GM19468 (cell line): ENCODE measurements at regions not wholly inside any gene's neighbourhood (a gene's known extent, or its start where the extent isn't known, plus 50 kb on each side); places are given as distances from the start of the nearest gene placed in this dataset.

Experiments used
- ATAC-seq: cut with Tn5 transposase; IDR thresholded peaks from one replicate; pipeline ENCODE4 v1.9.1; 2021; ENCODE audit warnings: mild to moderate bottlenecking, moderate library complexity, moderate number of reproducible peaks; ENCODE audit not compliant: unreplicated experiment; ENCODE audit errors: extremely low read depth

DNA sequence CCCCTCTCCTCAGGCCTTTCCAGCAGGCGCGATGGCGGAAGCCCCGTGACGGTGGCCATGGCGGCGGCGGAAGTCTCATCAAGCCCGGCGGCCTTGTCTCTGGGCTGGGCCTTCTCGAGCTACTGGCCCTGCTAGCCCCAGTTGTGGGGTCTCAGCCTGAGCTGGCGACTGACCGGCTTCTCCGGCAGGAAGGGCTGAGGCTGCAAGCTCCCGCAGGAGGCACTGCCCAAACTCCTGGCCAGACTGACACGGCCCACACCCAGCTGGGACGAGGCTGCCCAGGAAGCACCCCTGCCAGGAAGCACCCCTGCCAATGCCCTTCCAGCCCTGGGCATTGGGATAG, 88.5 kb upstream of the ANKH start:
- ATAC-seq: no peak

DNA sequence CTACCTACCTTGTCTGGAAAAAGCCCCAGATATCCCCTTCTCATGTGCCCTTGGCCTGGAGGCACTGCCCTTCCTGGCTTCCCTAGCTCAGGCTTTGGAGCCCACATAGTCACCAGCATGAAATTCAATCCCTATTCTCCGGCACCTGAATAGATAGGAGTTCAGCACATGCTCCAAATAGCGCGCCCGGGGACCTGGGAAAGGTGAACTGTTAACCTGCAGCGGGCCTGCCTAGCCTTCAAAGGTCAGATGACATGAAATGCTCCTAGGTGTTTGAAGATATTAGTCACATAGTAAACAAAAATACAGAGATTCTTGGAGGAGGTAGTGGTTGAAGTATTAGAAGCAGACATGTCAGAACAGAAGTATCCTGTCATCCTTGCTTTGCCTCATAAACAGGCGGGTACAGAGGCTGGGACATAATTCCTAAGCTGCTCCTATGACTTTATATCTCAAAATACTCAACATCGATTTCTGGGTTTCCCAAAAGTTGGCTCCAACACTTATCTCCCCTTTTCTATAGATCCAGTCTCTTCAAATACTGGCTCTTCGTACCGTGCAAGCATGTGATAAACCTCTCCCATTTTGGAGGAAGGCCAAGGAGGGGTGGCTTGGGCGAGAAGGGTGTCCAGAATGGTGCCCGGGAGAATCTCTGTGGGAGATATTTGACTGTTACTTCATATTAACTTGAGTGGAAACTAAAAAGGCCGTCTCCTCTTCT, 88.0 kb upstream of the ANKH start:
- no peak for ATAC-seq

DNA sequence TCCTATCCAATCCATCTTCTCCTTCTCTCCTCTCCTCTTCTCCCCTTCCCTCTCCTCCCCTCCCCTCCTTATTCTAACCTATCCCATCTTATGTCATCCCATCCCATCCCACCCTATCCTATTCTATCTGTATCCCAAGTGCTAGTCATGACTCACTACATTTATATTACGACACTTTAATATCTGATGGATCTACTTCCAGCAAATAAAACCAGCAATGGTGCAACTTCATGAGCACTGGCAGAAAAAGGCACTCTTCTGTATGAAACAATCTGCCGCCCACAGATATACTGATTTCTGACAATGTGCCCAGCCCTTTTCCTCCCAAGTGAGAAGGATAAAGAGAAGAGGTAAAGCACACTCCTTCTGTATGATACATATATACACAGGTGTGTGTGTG, 86.6 kb upstream of the ANKH start:
- no peak for ATAC-seq

DNA sequence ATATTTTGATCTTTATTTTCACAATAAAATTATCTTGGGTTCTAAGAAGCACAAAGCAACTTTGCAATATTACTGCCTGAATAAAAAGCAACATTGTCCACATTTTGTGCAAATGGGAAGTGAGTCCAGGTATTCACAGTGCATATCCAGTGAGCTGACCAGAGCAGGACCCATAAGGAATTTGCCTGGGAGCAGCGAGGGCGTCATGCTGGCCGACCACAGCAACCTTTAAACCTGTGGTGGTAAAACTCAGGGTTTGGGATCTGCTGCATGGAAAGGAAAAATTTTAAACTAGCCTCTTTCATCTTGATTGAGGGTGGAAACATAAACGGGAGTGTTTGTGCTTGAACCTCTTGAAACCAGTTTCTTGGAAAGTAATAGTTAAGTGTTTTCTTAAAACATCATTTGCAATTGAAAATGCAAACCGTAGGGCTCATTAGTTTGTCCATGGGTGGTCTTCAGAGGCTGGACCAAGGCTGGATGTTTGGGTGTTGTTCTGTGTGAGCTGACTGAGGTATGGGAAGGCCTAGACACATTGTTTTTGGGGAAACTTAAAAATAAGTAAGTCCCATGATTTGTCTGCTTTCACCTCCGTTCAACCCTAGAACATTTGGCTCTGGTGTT, 85.0 kb upstream of the ANKH start:
- ATAC-seq: no peak

DNA sequence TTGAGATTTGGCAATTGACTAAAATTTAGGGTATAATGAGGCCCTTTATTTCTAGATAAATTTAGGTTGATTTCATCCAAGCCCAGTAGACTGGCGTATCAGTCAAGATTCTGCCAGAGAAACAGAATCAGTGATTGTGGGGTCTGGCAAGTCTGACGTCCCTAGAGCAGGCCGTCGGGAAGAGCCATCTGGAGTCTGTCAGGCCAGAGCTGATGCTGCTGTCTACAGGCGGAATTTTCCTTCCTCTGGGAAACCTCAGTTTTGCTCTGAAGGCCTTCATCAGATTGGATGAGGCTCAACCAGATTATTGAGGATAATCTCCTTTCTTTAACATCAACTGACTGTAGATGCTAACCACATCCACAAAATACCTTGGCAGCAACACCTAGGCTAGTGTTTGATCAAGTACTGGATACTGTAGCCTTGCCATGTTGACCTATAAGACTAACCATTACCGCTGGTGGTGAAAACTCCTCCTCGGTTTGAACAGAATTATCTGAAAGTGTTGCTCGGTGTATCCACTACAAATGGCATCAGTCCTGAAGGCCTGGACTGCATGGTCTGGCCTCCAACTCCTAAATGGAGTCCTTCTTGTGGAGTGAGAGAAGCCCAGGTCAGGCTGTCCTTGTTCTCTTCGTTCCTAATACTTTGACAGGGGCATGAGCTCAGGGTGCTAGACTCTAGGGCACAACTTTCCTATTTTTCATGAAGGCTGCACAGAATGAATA, 83.2 kb upstream of the ANKH start:
- no peak for ATAC-seq

DNA sequence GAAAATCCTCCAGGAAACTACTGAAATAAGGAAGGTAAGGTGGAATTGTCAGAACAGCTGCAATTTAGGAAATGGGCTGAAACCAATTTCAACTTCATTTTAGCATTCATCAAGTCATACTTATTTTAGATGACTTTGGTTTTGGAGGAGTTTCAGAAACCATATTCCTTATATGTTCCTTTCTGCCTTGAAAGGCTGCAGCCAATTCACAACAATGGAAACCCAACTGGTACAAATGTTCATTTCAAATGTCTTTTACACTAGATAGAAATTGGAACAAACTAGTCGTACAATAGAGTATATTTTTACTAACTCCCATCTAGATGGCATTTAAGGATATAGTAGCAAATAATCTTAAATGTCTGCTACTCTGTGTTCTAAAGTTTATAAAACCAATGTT, 82.6 kb upstream of the ANKH start:
- ATAC-seq: no peak

DNA sequence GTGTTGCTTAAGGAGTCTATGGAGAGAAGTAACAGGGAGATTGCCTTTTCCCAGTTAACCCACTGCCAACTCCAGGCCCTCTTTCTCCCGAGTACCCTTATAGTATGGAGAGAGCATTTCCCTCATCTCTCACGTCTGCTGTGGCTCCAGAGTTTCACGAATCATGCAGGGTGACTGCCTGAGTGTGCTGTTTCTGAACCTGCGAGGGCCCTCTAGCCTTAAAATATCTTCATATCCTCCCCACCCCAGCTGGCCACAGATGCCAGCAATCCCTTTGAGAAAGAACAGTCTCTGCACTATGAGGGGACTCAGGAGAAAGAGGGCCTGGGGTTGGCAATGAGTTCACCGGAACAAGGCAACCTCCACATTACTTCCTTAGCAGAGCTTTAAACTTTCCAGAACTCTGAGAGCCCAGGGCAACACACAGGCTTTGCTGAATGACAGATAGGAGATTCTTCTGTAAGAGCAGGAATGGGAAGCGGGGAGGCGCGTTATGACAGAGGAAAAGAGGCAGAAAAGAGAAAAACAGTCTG, 81.6 kb upstream of the ANKH start:
- ATAC-seq: no peak

DNA sequence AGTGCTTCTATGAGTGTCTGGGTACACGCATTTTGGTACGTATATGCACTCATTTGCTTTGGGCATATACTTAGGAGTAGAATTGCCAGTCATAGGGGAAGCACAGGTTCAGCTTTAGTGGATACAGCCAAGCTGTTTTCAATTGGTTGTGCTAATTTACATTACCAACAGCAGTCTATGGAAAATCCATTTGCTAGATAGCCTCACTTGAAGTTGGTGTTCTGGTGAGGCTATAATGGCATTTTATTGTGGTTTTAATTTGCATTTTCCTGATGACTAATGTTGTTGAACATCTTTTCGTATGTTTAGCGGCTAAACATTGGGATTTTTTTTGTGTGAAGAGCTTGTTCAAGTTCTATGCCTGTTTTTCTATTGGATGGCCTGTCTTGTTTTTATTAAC, 76.8 kb upstream of the ANKH start:
- ATAC-seq: no peak

DNA sequence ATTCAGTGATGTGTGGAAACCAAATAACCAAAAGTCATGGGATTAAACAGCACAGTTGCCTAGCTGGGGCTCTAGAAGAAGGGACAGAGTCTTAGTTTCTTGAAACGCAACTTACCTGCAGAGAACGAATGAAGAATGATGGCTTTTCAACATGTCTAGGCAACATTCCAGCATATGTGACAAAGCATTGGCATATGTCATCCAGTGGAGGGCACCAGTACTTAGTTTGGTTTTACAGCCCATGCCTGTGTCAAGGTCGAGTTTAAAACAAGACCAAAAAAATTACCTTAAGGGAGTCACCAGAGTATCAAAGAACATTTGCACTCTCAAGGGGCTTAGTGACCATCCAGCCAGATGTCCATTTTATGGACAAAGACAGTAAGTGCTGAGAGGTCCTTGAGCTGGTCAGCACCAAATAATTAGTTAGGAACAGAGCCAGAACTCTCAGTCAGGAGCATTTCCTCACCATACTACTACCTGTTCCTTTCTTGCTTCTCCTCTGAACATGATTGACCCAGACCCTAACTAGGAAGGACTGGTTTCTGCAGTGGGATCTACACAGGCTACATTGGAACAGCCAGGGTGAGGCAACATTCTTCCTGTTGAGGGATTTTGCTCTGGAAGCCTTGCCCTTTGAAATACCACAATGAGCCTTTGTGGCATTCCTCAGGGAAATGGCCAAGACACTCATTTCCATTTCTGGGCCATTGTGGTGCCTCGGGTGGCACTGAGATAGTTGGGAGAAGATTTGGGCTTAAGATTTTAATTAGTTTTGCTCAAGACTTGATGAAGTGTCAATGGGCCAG, 75.4 kb upstream of the ANKH start:
- ATAC-seq: peak; percentile 51

DNA sequence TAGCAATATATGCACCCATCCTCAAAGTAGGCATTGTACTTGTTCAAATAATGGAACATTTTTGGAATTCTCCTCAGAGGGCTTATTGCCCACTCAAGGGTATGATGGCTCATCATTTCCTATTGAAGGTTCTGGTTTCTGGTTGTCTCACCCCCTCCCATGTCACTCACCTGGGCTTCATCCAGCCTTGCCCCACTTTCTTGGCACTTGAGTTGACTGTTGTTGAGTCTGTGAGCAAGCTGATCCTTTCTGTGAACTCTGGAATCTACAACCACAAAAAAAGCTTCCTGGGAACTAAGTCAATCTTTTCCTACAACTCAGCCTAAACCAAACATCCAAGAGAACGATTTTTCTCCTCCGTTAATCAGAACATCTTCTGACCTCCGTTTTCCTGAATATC, 73.9 kb upstream of the ANKH start:
- ATAC-seq: no peak

DNA sequence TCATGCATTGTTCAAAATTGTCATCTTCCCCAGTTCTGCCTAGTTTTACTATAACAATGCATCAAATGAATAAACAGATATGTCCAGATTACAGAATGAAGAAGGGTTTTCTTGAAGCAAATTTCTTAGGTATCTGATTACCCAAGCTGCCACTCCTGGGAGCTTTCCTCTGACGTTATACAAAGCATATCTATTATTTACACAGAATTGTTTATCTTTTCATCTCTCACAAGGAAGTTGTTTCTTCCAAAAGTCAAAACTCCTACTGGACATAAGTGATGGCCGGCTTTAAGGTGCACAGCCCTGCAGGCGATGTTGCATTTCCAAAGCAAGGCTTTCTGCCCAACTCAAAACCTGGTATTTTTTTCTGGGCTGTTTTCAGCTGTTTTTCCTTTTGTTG, 73.4 kb upstream of the ANKH start:
- ATAC-seq: no peak

DNA sequence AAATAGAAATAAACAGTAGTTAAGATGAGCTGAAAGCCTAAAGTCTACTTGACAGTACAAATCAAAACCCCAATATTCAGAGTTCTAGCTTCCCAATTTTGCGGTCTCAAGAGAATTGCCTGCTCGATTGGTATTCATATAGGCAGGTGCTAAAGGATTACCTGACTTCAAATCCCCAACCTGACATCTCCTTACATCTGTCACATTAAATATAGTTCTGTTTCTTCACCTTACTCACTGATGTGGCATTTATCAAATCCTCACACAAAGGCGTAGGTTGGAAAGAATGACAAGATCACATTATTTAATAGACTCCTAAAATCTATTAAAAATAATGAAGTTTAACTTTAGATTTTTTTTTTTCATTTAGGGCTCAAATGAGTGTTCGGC, 72.8 kb upstream of the ANKH start:
- no peak for ATAC-seq

DNA sequence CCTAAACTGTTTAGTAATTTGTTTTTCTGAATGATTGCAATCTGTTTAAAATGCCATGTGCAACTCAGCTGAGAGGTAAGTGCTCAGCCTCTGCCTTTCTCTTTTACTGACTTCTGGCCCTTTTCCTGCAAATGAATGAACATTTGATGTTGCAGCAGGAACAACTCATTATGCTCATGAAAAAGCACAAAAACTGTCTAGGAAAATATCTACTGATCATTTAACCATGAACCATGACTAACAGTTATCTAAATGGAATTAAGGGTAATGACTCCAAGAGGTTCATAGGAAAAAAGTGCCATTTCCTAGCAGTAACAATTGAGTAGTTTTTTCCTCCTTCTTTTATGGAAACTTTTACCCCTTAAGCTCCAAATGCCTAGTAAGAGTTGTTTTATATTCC, 70.6 kb upstream of the ANKH start:
- ATAC-seq: no peak

DNA sequence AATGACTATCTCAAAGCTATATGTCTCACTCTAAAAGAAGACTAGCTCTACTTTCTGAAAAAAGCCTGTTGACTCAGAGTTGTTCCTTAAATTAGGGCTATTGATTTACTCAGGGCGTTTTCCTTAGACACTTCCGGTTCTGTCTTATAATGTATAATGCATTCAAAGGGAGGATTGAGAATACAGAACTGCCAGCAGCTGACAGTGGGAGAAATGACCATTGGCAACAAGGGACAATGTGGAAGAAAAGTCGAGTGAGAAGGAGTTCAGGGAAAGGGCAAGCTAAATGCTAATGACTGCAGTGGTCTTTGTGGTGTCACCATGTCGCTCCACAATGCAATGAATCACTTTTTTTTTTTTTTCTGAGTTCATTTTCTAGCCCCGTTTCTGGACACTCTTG, 65.7 kb upstream of the ANKH start:
- no peak for ATAC-seq

DNA sequence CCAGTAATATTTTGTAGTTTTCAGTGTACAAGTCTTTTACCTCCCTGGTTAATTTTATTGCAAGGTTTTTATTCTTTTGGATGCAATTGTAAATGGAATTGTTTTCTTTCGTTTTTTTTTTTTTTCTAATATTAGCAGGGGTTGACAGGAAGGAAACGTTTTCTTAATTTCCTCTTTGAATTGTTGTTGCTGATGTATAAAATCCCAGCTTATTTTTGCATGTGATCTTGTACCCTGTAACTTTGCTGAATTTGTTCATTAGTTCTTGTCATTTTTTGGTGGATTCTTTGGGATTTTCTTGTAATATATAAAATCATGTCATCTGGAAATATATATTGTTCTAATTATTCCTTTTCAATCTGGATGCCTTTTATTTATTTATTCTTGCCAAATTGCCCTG, 65.0 kb upstream of the ANKH start:
- ATAC-seq: no peak

DNA sequence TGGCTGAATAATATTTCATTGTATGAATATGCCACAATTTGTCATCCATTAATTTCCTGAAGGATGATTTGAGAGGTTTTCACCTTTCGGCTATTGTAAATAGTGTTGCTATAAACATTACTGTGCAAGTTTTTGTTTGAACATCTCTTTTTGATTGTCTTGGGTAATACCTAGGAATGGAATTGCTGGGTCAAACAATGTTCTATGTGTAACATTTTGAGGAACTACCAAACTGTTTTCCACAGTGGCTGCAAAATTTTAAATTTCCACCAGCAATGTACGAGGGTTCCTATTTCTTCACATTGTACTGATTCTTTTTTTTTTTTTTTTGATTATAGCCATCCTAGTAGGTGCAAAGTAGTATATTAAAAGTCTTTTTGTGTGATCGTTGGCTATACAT, 63.8 kb upstream of the ANKH start:
- no peak for ATAC-seq

DNA sequence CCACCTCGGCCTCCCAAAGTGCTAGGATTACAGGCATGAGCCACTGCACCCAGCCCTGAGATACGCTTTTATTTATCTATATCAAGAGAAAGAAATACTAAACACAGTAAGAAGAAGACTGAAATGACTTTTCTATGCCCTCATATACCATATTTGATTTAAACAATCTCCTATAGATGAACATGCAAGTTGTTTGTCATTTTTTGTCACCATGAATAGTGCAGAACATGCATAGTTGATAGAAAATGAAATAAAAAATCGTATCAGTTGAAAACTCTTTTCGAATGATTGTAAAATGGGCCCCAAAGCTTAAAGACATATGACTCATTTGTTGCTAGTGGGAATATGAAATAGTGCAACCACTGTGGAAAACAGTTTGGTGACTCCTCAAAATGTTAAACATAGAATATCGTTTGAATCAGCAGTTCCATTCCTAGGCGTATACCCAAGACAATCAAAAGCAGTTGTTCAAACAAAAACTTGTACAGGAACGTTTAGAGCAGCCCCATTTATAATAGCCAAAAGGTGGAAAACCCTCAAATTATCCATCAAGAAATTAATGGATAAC, 61.4 kb upstream of the ANKH start:
- ATAC-seq: no peak

DNA sequence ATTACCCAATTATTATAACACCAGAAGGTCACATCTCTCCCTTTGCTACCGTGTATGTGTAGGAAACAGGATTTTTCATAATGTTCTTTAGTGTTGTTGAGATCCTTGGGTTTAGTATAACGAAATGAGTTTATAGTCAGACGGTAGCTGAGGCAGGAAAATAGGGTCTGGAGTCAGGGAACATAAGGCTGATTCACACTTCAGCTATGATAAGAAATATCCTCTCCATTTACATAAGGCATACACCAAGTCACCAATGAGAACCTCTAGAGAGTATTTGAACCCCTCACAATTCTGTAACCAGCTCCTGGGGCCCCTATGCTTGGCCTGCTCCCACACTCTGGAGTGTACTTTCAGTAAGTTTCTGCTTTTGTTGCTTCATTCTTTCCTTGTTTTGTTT, 58.9 kb upstream of the ANKH start:
- no peak for ATAC-seq

DNA sequence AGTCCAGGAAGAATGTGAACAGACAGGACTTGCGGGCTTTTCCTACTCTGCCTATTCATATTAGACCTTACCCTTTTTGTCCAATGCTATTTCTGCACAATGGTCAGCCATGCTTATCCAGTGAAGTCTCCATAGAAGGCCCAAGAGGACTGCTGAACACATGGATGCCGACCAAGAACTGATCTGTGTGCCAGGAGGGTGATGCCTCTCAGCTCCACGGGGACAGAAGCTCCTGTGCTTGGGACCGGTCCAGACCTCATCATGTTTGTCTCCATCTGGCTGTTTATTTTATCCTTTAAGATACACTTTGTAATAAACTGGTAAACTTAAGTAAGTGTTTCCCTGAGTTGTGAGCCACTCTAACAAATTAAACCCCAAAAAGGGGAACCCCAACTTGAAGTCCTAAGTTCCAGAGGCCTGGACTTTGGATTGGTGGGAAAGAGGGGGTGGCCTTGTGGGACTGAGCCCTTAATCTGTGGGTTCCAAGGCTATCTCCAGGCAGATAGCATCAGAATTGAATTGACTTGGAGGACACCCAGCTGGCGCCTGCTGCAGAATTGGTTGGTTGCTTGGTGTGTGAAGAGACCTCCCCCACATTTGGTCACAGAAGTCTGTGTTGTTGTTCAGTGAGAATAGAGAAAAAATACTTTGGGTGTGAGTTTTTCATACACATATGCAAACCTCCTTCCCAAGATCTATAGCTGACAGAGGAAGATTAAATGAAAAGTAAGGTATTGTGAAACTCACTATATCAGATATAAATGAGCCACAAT, 57.9 kb upstream of the ANKH start:
- no peak for ATAC-seq

DNA sequence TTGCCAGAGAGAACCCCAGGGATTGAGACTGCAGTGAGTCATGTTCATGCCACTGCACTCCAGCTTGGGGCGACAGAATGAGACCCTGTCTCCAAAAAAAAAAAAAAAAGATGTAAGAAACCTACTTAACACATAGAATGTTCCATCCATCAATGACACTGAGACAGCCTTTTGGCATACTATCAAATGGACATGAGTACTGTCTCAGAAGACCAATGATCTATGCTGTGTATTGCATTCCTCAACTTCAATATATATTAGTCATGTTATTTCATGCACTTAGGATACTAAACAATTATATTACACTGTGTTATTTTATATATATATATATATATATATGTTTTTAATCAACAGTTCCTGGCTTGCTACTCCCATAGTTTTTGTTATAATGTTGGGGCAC, 57.1 kb upstream of the ANKH start:
- ATAC-seq: no peak
